HUDEP-2 (cell line): ENCODE measurements at regions not wholly inside any gene's neighbourhood (a gene's known extent, or its start where the extent isn't known, plus 50 kb on each side); places are given as distances from the start of the nearest gene placed in this dataset.

ENCODE experiments used
- DNase-seq, 76 experiments: peaks; one replicate each; lab custom pipeline; 2025; ENCODE audit not compliant: unreplicated experiment in 76 of 76; lab: John Stamatoyannopoulos, UW

DNA sequence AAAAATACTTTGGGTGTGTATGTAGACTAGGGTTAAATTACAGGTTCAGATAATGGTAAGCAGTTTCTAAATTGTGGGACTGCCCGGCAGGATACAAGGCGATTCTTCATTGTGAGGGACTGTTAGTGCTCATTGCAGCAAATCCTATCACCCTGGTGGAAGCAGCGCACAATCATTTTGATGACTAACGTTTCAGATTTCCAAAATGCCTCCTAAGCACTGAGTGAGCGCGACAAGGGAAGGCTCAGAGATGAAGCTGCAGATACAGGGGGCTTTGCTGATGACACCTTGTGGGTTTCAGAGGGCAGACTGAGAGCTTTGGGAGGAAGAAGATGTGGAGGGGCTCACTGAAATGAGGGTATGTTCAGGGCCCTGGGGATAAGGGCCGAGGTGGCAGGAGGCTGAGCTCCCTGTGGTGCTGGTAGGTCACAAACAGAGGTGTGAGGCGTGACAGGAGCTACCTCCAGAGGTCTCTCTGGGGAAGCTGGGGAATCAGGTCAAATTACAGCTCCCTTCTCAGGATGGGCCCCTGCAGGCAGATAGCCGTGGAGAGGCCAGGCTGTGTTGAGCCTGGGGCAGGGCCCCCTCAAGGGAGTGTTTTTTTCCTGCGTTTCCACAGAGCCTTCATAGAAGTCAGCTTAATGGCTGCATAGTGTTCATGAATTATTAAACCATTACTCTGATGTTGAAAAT lies 84.5 kb upstream of the FYN start:
- DNase-seq = no peak

DNA sequence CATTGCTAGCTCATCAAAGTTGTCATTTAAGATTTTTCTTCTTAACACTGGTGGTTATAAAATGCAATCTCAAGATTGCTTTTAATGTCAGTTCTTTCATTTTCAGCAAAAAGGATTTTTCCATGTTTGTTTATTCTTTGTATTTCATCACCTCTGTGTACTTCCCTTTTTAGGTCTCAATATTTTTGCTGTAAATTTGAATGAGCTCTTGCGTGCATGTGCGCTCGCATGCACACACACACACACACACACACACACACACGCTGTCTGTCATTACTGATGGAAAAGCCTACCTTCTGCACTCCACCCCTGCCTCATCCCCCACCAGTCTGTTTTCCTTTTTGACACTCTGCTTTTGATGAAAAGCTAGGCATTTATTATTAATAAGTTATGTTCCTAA lies 85.3 kb upstream of the FYN start:
- DNase-seq = no peak

DNA sequence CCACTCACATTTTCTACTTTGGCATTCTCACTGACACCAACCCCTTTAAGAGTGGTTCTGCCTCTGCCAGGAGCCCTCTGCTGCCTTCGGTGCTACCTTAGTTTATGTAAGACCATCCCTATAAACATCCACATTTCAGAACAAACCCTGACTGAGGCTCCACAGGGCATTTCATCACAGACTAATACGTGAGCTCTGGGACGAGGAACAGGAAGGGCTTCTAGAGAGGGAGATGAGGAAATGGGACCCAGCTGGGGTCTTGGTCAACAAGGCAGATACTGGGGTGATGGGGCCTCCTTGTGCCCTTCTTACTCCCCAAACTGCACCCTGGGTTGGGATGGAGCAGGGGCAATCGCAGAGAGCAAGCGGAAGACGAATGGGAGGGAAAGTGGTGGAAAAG lies 86.5 kb upstream of the FYN start:
- no peak for DNase-seq

DNA sequence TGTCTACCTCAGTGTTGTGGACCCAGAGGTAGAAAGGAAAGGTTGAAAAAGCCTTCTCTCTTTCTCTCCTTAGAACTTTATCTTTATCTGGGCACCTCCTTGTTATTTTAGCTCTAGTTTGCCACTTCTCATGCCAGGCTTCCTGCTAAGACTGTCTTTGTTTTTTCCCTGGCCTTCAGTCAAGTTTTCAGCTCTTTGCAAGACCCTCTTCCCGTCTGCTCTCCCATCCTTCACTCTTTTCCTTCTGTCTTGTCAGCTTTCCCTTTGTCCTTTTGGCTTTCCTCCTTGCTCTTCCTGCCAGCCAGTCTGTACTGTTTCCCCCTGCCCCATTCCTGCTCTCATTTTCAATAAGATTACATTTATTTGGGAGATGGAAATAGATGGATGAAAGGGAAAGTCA lies 86.8 kb upstream of the CCN6 start:
- DNase-seq = no peak

DNA sequence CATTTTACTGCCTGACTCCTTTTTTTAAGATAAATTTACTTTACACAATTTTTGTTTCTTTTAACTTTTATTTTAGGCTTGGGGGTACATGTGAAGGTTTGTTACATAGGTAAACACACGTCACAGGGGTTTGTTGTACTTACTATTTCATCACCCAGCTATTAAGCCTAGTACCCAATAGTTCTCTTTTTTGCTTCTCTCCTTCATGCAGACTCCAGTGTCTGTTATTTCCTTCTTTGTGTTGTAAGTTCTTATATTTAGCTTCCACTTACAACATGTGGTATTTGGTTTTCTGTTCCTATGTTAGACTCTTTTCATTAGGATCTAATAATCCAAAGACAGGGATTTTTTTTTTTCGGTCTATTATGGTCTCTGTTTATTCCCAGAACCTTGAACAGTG lies 83.5 kb upstream of the CCN6 start:
- DNase-seq = no peak

DNA sequence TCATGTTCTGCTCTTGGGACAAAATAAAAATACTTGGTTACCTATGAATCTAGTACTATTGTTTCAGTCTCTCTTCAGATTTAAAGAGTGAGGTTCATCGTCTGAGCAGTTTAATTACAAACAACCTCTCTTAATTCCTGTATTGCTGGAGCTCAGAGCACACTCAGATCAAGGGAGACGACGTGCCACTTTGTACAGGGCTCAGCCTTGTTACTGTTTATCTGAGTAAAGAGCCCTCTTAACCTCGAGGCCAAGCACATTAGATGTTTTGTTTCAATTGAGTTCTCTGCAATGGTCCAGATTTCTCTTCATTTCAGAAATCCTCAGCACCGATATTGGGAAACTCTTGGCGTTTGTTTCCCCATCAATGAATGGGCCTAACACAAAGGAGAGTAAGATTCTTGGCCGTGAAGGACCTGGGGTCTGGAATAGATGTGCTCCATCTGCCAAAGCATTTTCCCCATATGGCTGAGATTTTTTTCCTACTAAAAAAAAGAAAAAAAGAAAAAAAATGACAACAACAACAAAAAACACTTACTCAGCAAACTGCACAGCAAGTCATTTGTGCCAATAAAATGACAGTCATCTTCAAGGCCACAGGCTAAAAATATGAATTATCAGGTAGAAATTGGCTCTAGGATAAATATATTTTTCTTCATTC lies 82.6 kb upstream of the CCN6 start:
- no peak for DNase-seq

DNA sequence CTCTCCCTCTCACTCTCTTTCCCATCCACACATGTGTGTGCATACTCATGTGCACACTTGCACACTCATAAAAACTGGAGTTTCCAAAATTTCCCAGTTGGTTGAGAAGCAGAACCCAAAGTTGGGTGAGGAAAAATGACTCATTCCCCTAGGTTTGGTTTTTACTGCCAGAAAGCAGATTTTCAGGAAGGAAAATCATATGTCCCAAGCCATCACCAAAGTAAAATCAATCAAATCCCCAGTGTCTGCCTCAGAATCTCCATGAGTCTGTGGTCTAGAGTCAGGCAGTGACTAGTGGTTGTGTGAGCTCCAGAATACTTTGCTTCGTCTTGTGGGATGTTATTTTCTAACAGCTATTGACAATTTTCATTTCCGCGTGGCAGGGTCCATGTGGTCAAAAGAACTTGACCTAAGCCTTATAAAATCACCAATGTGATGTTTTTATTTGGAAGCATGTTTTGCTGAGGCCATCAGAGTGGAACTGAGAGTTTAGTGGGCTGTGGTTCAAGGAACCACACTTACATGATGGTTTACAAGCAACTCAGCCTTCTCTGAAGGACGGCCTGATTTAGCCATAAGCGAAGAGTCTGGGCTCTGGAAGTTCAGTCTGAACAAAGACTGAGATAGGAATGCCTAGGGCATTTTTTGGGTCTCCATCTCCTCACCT lies 81.9 kb upstream of the CCN6 start:
- no peak for DNase-seq

DNA sequence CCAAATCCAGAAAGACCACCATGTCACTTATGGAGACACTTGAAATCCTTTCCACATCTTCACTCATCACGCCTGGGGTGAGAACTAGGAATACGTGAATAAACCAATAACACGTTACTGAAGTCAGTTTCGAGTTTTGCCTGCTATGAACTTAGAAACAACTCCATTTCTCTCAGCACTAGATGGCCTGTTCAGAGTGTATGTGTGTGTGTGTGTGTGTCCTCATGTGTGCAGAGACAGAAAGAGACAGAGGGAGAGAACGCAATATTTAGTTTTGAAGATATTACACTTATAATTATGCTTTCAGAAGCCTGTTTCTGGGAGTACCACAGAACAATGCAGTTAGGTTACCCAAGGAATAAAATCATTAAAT lies 81.2 kb upstream of the CCN6 start:
- DNase-seq = no peak

DNA sequence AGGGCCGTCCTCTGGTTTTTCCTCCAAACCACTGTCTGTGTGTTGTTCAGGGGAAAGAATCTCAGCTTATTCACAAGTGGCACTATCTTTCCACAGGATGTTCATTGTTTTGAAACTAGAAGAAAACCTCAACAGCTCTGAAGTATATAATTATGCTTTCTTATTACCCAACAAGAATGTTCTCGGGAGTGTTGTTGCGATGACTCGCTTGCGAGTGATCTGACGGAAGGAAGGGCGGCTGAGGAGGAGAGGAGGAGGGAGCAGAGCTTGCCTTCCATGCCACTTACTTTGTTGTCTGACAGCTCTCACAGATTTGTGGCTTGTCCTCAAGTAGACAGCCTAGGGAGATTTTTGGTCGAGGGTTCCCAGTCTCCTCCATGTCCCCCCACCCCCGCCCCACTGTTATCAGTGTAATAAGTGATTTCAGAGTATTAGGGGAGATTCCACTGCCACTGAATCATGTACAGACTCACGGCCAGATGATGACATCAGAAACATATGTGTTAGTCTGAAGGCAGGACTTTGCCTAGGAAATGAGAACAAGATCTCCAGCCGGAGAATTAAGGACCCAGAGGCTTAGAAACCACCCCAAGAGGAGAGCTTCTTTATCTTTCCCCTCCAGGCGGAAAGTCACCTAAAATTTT lies 80.7 kb upstream of the CCN6 start:
- no peak for DNase-seq

GRCh38 chr6:111973927-111974639 lies 79.8 kb upstream of the CCN6 start:
- no peak for DNase-seq

DNA sequence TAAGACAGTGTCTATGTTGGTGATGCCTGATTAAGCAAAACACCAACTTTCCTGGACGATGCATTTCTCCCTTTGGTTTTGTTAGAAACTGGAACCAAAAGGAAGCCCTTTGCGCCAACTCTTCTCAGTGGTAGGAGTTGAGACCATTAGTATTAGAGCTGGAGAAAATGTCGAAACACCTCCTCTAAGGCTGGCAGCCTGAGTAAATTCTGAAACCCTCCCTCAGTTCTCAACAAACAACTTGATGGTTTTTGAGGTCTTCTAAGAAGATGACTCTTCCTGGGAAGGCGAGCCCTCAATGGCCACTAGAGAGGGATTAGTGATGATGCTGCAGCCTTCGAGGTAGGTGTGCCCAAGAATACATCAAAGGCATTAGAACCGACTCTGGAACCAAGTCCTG lies 78.4 kb upstream of the CCN6 start:
- DNase-seq = no peak

DNA sequence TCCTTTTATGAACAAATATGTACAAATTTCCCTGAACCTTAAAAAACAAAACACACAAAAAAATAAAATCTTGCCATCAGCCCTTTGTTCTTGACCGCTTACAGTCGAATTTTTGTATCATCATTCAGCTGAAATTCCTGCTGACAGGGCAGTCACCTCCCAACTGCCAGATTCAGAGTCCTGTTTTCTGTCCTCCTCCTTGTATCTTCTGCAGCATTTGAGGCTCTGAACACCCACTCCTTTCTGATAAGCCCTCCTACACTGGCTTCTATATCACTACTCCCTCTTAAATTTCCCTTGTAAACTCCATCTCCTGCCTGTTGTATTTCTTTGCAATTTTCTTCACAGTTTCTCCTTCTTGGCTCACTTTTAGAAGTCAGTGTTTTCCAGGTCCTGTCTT lies 77.8 kb upstream of the CCN6 start:
- DNase-seq = peak in 2 of 76 experiments; percentile 7 to 14

DNA sequence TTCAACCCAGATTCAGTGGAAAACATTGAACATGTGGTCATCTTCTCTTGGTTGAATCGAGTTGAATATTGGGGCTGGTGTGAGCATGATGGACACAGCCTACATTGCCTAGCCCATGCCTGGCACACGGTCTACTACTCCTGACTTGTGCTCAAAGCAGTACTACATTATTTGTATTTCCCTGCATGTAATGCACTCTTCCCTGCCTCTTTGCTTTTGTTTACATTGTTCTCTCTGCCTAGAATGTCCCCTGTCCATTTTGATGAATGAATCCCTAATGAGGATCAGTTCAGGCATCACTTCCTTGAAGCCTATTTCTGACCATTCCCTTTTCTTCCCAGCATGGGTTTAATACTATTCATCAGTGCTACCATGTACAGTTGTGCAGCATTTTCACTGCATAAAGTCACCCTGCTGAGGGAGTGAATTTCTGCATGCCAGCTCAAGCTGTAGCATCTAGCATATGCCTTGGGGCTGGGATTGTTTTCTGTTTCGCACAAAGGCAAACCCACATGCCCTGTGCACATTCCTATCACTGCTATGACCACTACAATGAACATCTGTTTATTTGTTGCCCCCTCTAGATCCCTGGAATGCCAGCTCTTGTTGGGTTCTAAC lies 75.3 kb upstream of the CCN6 start:
- no peak for DNase-seq

DNA sequence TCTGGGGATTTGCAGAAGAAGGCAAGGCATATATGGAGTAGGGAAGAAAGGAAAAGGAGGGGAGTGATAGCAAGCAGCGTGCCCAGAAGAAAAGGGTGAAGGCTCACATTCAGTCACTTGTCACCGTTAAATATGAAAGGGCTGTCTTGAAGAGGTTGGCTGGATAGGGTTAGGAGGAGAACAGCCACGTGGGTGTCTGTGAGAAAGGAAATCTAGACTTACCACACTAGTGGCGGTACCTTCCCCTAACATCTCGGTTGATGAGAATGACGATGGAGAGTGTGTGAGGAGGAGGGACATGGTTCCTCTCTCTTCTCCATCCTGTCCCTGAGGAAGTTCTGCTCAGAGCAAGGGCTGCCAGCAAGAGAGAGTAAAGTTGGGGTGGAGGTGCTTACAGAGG lies 74.3 kb upstream of the CCN6 start:
- DNase-seq = no peak

GRCh38 chr6:111980143-111980542 lies 73.8 kb upstream of the CCN6 start:
- DNase-seq = no peak

- no peak for DNase-seq
Observed at GRCh38 chr6:111980971-111981840, 72.7 kb upstream of the CCN6 start.

DNA sequence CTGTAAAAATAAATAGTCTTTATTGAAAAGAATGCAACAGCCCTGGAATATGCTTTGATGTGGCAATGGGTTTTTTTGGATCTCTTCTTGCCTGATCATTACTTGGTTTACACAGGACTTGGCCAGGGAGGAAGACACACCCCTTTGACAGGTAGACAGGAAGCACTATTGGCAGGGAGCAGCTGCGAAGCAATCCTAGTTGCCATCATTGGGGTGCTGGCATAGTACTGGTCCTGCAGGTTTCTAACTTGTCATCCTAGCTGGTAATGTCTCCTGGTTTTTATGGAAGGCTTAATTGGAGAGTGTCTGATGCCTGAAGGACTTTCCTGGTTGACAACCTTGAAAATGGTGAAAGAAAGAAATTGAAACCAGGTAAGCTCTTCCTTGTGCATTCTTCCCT lies 71.2 kb upstream of the CCN6 start:
- no peak for DNase-seq

DNA sequence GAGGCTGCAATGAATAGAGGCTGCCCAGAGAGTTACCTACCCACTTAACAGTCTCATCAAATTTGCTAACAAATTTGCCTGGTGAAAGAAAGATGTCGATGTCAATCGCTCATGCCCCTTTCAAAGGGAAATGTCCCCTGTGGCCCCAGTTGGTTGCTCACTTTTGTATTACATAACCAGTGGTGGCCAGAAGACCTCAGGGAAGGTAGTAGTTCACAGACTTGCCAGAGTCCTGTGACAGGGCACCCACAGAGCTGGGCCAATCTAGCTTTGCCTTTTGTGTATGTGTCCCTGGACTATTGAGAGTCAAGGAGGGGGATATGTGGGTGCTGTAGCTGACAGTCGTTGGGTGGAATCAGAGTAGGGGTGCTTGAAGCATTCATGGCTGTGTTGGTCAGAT lies 70.7 kb upstream of the CCN6 start:
- no peak for DNase-seq

DNA sequence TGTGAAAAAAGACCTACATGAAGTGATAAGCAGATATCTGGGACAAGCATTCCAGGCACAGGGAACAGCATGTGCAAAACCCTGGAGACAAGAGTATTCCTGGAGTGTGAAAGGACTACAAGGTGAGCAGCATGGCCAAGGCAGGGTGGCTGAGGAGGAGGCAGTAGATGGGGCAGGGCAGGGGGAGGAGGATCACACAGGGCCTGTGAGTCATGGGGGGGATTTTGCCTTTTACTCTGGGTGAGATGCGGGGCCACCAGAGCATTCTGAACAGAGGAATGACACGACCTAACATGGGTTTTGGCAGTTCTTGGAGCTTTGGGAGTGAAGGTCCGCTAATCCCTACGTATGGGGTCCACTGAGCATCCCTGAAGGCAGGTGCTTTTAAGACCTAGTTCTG lies 69.8 kb upstream of the CCN6 start:
- DNase-seq = no peak
